Heart right ventricle (tissue), 16 donors: ENCODE measurements at regions not wholly inside any gene's neighbourhood (a gene's known extent, or its start where the extent isn't known, plus 50 kb on each side); places are given as distances from the start of the nearest gene placed in this dataset.

Source experiments
- ATAC-seq, 8 donors: fragments of 200-7000 bp; cut with Tn5 transposase; one replicate each; pipeline ENCODE4 v1.9.1; 2020; ENCODE audit warnings: mild to moderate bottlenecking in 8 of 8, moderate library complexity in 8 of 8, moderate number of reproducible peaks in 1 of 8
- DNase-seq, 2 donors: peaks; one replicate each; pipeline ENCODE4 v3.0.0-alpha.2; 2020
- H3K27ac ChIP-seq, 10 donors: fragments of 200-600 bp; sonication (generic) in 2 of 10; one replicate each; pipeline versions ENCODE4 v1.5.0 to v1.8.0; 2020 to 2022; ENCODE audit warnings: mild to moderate bottlenecking in 3 of 10
- H3K27me3 ChIP-seq, 7 donors: fragments of 200-600 bp; one replicate each; pipeline ENCODE4 v1.8.0; 2021 to 2022; ENCODE audit warnings: mild to moderate bottlenecking in 2 of 7
- H3K36me3 ChIP-seq, 9 donors: fragments of 200-600 bp; sonication (generic) in 1 of 9; one replicate each; pipeline versions ENCODE4 v1.5.0 to v1.8.0; 2020 to 2022; ENCODE audit warnings: mild to moderate bottlenecking in 2 of 9
- H3K4me1 ChIP-seq, 9 donors: fragments of 200-600 bp; sonication (generic) in 1 of 9; one replicate each; pipeline versions ENCODE4 v1.5.0 to v1.8.0; 2020 to 2022; ENCODE audit warnings: mild to moderate bottlenecking in 4 of 9
- H3K4me3 ChIP-seq, 10 donors: fragments of 200-600 bp; sonication (generic) in 2 of 10; one replicate each; pipeline versions ENCODE4 v1.5.0 to v1.8.0; 2020 to 2022; ENCODE audit warnings: mild to moderate bottlenecking in 7 of 10, moderate library complexity in 2 of 10
- H3K9me3 ChIP-seq, 11 donors: fragments of 200-600 bp in 10 of 11; sonication (generic) in 2 of 11; one replicate each; pipeline versions ENCODE4 v1.5.0 to v1.8.0; 2013 to 2022; ENCODE audit warnings: mild to moderate bottlenecking in 2 of 11, control low read depth in 1 of 11, moderate library complexity in 1 of 11
- CTCF ChIP-seq, 9 donors: fragments of 200-600 bp; sonication (generic) in 2 of 9; IDR thresholded peaks; one replicate each; pipeline versions ENCODE4 v1.5.0 to v1.8.0; 2021 to 2022; ENCODE audit warnings: antibody characterized with exemption in 9 of 9, mild to moderate bottlenecking in 5 of 9, moderate library complexity in 1 of 9
- WGBS, 2 donors: extraction: QIAGEN DNeasy Blood & Tissue Kit; methylation state at CpG; one replicate each; pipeline ENCODE4 v1.1.7; 2013; ENCODE audit warnings: inconsistent platforms in 1 of 2; 5-methylcytosine and 5-hydroxymethylcytosine counted together
- intact Hi-C, 10 donors: fragments of 100-400 bp; cut with DNase I; formaldehyde crosslinking; loops; one replicate each; pipeline versions ENCODE4 v1.11.1 to v1.14.2; 2022
- donor health status: Arrhythmogenic right ventricular cardiomyopathy.
- donor health status: ischemic (EF 13 %, LVEDD 7.1; RV severe dilation, severe dysfunction).
- donor health status: healthy with polysubstance abuse.
- donor health status: DM: no; HTN: yes; CAD: no.
- donor health status: DM: no; HTN: no; CAD: no.
- donor health status: ischemic (EF 25% LVEDD 6.9; RV normal size, moderate dysfunction).
- donor health status: ischemic (EF 25% LVEDD 5.7; RV mildly dilated, moderate dysfunction).
- donor health status: healthy.
- donor health status: DM: yes; HTN: yes; CAD: no.
- donor health status: Ischemic cardiomyopathy.
- donor health status: ischemic (EF 35%, LVEDD 5.7; RV mildly dilated, moderate dysfunction).
- donor health status: nonischemic (EF 11% LVEDD 7.7; RV severe dilation, severe dysfunction).
- donor health status: DM: yes; HTN: yes; CAD: no.
- donor health status: PGD.
- donor health status: ischemic (EF 29% LVEDD 5.4; RV normal size, mild dysfunction).
- donor health status: nonischemic (EF 23%, LVEDD 6.1; RV moderate dilation, normal function).

- H3K36me3 ChIP-seq: no peaks in the 10 kb centered on the region
Observed at GRCh38 chr4:167964766-167965373, 127.5 kb upstream of the ANXA10 start.

GRCh38 chr4:167966143-167966542 is 126.2 kb upstream of the ANXA10 start:
- 76 to 77% methylated on average over 2 of the region's 2 CpGs for WGBS, 2 donors
- ATAC-seq: no peak
- DNase-seq: no peak
- Histone ChIP-seq H3K27ac (no peak overlapping the region), H3K27me3 (no peaks in the 10 kb centered on the region), H3K36me3 (no peaks in the 10 kb centered on the region), H3K4me3 (no peak overlapping the region), H3K4me1 (no peaks in the 10 kb centered on the region), H3K9me3 (peaks cover 0 to 19% (median under 1%) of the 10 kb centered on the region in 11 donors)
- TF ChIP-seq CTCF (IDR thresholded peaks at IDR 0.05): no peak
- intact Hi-C loops: no loop called here

More at GRCh38 chr4:167964766-167965373, 127.5 kb upstream of the ANXA10 start:
- Histone ChIP-seq H3K4me3 (no peak overlapping the region), H3K27ac (no peak overlapping the region), H3K4me1 (no peaks in the 10 kb centered on the region), H3K27me3 (no peaks in the 10 kb centered on the region), H3K9me3 (peaks cover 0 to 24% (median 0%) of the 10 kb centered on the region in 11 donors)
- ATAC-seq (no peak), DNase-seq (no peak)
- TF ChIP-seq CTCF (IDR thresholded peaks at IDR 0.05): no peak
- whole genome bisulfite sequencing, 2 donors: 69 to 81% methylated on average over 2 of the region's 2 CpGs
- intact Hi-C loops: no loop called here

GRCh38 chr4:167973513-167973912 is 118.8 kb upstream of the ANXA10 start:
- intact Hi-C loops: no loop called here
- no peaks in the 10 kb centered on the region for H3K27me3 ChIP-seq

GRCh38 chr4:167985565-167985964 is 106.8 kb upstream of the ANXA10 start:
- no peak for DNase-seq
- Histone ChIP-seq H3K36me3 (no peaks in the 10 kb centered on the region), H3K27me3 (no peaks in the 10 kb centered on the region), H3K9me3 (peaks cover 0 to 50% (median 11%) of the 10 kb centered on the region in 11 donors), H3K4me1 (no peaks in the 10 kb centered on the region), H3K27ac (no peak overlapping the region), H3K4me3 (no peak overlapping the region)
- ATAC-seq: no peak
- no peak for TF ChIP-seq CTCF (IDR thresholded peaks at IDR 0.05)
- intact Hi-C loops: no loop called here

More at GRCh38 chr4:167973513-167973912, 118.8 kb upstream of the ANXA10 start:
- Histone ChIP-seq H3K27ac (no peak overlapping the region), H3K4me3 (no peak overlapping the region), H3K9me3 (peaks cover 0 to 85% (median 24%) of the 10 kb centered on the region in 11 donors), H3K36me3 (no peaks in the 10 kb centered on the region), H3K4me1 (no peaks in the 10 kb centered on the region)
- no peak for TF ChIP-seq CTCF (IDR thresholded peaks at IDR 0.05)
- DNase-seq (no peak), ATAC-seq (no peak)
